A549 (cell line): ENCODE measurements at regions not wholly inside any gene's neighbourhood (a gene's known extent, or its start where the extent isn't known, plus 50 kb on each side); places are given as distances from the start of the nearest gene placed in this dataset.

Source experiments
- ATAC-seq, 2 experiments: fragments of 200-7000 bp in 1 of 2; fragments of >200 bp in 1 of 2; cut with Nextera tagmentation in 1 of 2; cut with Tn5 transposase in 1 of 2; 3 replicates each; pipeline versions ENCODE4 v1.8.0 to v1.9.1; 2018 to 2020; ENCODE audit warnings: mild to moderate bottlenecking in 1 of 2, moderate library complexity in 1 of 2
- CTCF ChIA-PET: fragments of 300-600 bp; sonication (Branson Sonifier 250); formaldehyde crosslinking; extraction: SDS; loops from one replicate; lab custom pipeline; 2021; ENCODE audit warnings: antibody characterized with exemption, inconsistent platforms; lab: Yijun Ruan, JAX
- POLR2A ChIA-PET: fragments of 350-600 bp; formaldehyde crosslinking; extraction: SDS; loops from one replicate; lab custom pipeline; 2021; ENCODE audit warnings: antibody characterized with exemption, inconsistent platforms; lab: Yijun Ruan, JAX
- DNase-seq, 2 experiments: peaks; one replicate each; pipeline versions ENCODE4 v3.0.0 to v3.0.0-alpha.2; 2011 to 2016; ENCODE audit warnings: low read depth in 1 of 2, low spot score in 1 of 2
- FAIRE-seq: peaks from 2 replicates; lab custom pipeline; 2011; peaks lifted over from hg19 to GRCh38; lab: Jason Lieb, UNC
- H3K27ac ChIP-seq, 2 experiments: fragments of >200 bp; sonication (Bioruptor Twin); formaldehyde crosslinking; 3 replicates each; pipeline ENCODE4 v1.5.1; 2016 to 2017
- H3K4me1 ChIP-seq: fragments of >200 bp; sonication (Bioruptor Twin); formaldehyde crosslinking; 3 replicates; pipeline ENCODE4 v1.6.1; 2016
- H3K4me2 ChIP-seq: fragments of >200 bp; sonication (Bioruptor Twin); formaldehyde crosslinking; 3 replicates; pipeline ENCODE4 v1.6.1; 2016
- H3K4me3 ChIP-seq: fragments of >200 bp; sonication (Bioruptor Twin); formaldehyde crosslinking; 3 replicates; pipeline ENCODE4 v1.5.1; 2016
- H3K9me3 ChIP-seq: fragments of >200 bp; sonication (Bioruptor Twin); formaldehyde crosslinking; 3 replicates; pipeline ENCODE4 v1.6.1; 2016
- BHLHE40 ChIP-seq: IDR thresholded peaks from 2 replicates; pipeline ENCODE4 v1.6.1; 2012; ENCODE audit warnings: low read depth, low read length, inconsistent platforms
- CBX8 ChIP-seq: fragments of 200-600 bp; sonication (generic); IDR thresholded peaks from 2 replicates; pipeline ENCODE4 v1.6.1; 2016
- CEBPB ChIP-seq, 2 experiments: fragments of >200 bp in 1 of 2; sonication (Bioruptor Twin) in 1 of 2; formaldehyde crosslinking in 1 of 2; IDR thresholded peaks; 2 replicates each; pipeline ENCODE4 v1.6.1; 2012 to 2016
- EHMT2 ChIP-seq: fragments of 200-600 bp; sonication (generic); IDR thresholded peaks from 2 replicates; pipeline ENCODE4 v1.6.1; 2016; ENCODE audit warnings: antibody characterized with exemption, low read depth, mild to moderate bottlenecking, moderate library complexity
- ESRRA ChIP-seq: fragments of 150-350 bp; IDR thresholded peaks from 2 replicates; pipeline ENCODE4 v1.6.1; 2014; ENCODE audit warnings: mild to moderate bottlenecking, low read length, borderline replicate concordance
- FOSB ChIP-seq: fragments of 250-450 bp; sonication (Bioruptor Pico); IDR thresholded peaks from 2 replicates; pipeline ENCODE4 v1.5.0; 2020; ENCODE audit warnings: mild to moderate bottlenecking, moderate library complexity
- FOXS1 ChIP-seq: fragments of 250-450 bp; sonication (Bioruptor Pico); IDR thresholded peaks from 2 replicates; pipeline ENCODE4 v1.5.0; 2020; ENCODE audit warnings: mild to moderate bottlenecking, moderate library complexity
- GATA3 ChIP-seq: IDR thresholded peaks from 2 replicates; pipeline ENCODE4 v1.6.1; 2012; ENCODE audit warnings: borderline replicate concordance
- HOXB5 ChIP-seq: fragments of 250-450 bp; sonication (Bioruptor Pico); IDR thresholded peaks from 2 replicates; pipeline ENCODE4 v1.5.0; 2020; ENCODE audit warnings: mild to moderate bottlenecking, moderate library complexity
- JUN ChIP-seq, 2 experiments: fragments of >200 bp; sonication (Bioruptor Twin); formaldehyde crosslinking; IDR thresholded peaks; 2 replicates in 1 of 2; 3 replicates in 1 of 2; pipeline ENCODE4 v1.6.1; 2016 to 2017
- MYC ChIP-seq: IDR thresholded peaks from 2 replicates; pipeline ENCODE4 v1.6.1; 2012; ENCODE audit warnings: mild to moderate bottlenecking, inconsistent platforms, low read length, improper control_type of control experiment, borderline replicate concordance
- SMC3 ChIP-seq: fragments of >200 bp; sonication (Bioruptor Twin); formaldehyde crosslinking; IDR thresholded peaks from 3 replicates; pipeline ENCODE4 v1.6.1; 2018; ENCODE audit warnings: inconsistent platforms
- SREBF2 ChIP-seq: fragments of 450-650 bp; IDR thresholded peaks from 2 replicates; pipeline ENCODE4 v1.6.1; 2014; ENCODE audit warnings: mild to moderate bottlenecking, moderate library complexity
- TFCP2L1 ChIP-seq: fragments of 250-450 bp; sonication (Bioruptor Pico); IDR thresholded peaks from 2 replicates; pipeline ENCODE4 v1.5.0; 2021; ENCODE audit warnings: mild to moderate bottlenecking
- ZC3H11A ChIP-seq: fragments of 450-650 bp; IDR thresholded peaks from 2 replicates; pipeline ENCODE4 v1.6.1; 2014; ENCODE audit warnings: antibody characterized with exemption, mild to moderate bottlenecking
- ZNF302 ChIP-seq: fragments of 250-450 bp; sonication (Bioruptor Pico); IDR thresholded peaks from 2 replicates; pipeline ENCODE4 v1.9.0; 2021; ENCODE audit warnings: inconsistent platforms, mild to moderate bottlenecking, moderate library complexity
- WGBS: methylation state at CpG from one replicate; pipeline ENCODE4 v1.1.6; 2017; ENCODE audit errors: missing lambda C conversion rate; 5-methylcytosine and 5-hydroxymethylcytosine counted together
- TF ChIP-seq, protein P1 (sequence below): fragments of 250-450 bp; sonication (Bioruptor Pico); IDR thresholded peaks from 2 replicates; pipeline ENCODE4 v1.5.0; 2021; ENCODE audit warnings: mild to moderate bottlenecking, moderate library complexity, borderline replicate concordance
- TF ChIP-seq, protein P2 (sequence below): fragments of >200 bp; sonication (Bioruptor Twin); formaldehyde crosslinking; IDR thresholded peaks from 3 replicates; pipeline ENCODE4 v1.5.1; 2016
- TF ChIP-seq, protein P3 (sequence below): IDR thresholded peaks from 2 replicates; pipeline ENCODE4 v1.6.1; 2012
- TF ChIP-seq, protein P4 (sequence below): IDR thresholded peaks from 2 replicates; pipeline ENCODE4 v1.6.1; 2012
- TF ChIP-seq, protein P5 (sequence below): IDR thresholded peaks from 2 replicates; pipeline ENCODE4 v1.6.1; 2012; ENCODE audit warnings: low read depth, borderline replicate concordance

DNA sequence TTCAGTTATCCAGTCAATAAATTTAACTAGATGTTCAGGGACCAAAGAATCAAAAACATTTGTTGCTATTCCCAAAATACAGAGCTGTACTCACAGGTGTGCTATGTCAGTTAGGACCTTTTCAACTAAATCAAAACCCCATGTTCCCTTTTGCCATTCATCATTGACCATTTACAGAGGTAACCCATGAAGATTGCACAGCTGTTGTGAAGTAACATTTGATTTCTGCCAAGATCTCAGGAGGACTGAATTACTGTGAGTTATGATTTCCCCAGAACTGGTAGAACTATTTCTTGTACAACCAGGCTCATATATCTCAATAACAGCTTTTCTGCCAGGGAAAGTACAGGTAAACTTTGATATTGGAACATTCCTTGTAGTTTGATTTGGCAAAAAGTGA, 131.1 kb upstream of the FIBIN start:
- no peak for TF ChIP-seq ZNF302
- TF ChIP-seq ESRRA: no peak
- TF ChIP-seq, protein P1, sequence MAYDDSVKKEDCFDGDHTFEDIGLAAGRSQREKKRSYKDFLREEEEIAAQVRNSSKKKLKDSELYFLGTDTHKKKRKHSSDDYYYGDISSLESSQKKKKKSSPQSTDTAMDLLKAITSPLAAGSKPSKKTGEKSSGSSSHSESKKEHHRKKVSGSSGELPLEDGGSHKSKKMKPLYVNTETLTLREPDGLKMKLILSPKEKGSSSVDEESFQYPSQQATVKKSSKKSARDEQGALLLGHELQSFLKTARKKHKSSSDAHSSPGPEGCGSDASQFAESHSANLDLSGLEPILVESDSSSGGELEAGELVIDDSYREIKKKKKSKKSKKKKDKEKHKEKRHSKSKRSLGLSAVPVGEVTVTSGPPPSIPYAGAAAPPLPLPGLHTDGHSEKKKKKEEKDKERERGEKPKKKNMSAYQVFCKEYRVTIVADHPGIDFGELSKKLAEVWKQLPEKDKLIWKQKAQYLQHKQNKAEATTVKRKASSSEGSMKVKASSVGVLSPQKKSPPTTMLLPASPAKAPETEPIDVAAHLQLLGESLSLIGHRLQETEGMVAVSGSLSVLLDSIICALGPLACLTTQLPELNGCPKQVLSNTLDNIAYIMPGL (CRISPR knock-in tag): no peak
- no peak for TF ChIP-seq FOXS1 (CRISPR knock-in tag)
- TF ChIP-seq, protein P2, sequence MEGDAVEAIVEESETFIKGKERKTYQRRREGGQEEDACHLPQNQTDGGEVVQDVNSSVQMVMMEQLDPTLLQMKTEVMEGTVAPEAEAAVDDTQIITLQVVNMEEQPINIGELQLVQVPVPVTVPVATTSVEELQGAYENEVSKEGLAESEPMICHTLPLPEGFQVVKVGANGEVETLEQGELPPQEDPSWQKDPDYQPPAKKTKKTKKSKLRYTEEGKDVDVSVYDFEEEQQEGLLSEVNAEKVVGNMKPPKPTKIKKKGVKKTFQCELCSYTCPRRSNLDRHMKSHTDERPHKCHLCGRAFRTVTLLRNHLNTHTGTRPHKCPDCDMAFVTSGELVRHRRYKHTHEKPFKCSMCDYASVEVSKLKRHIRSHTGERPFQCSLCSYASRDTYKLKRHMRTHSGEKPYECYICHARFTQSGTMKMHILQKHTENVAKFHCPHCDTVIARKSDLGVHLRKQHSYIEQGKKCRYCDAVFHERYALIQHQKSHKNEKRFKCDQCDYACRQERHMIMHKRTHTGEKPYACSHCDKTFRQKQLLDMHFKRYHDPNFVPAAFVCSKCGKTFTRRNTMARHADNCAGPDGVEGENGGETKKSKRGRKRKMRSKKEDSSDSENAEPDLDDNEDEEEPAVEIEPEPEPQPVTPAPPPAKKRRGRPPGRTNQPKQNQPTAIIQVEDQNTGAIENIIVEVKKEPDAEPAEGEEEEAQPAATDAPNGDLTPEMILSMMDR: no peak
- TF ChIP-seq BHLHE40: no peak
- no peak for TF ChIP-seq TFCP2L1
- TF ChIP-seq FOSB (CRISPR knock-in tag): no peak
- TF ChIP-seq, all 56 proteins: peak for 0
- CTCF ChIA-PET: interaction anchor here (0.7 kb wide), 1 partner anchor 774 kb away, joined by 3 read pairs; no protein-coding TSS in a partner anchor
- DNase-seq (no peak), ATAC-seq (no peak), FAIRE-seq (no peak)
- no peak overlapping the region for H3K27ac ChIP-seq
- no peaks in the 10 kb centered on the region for H3K9me3 ChIP-seq
- H3K4me2 ChIP-seq: no peak overlapping the region
- no peaks in the 10 kb centered on the region for H3K4me1 ChIP-seq
- POLR2A ChIA-PET: no interaction called here
- no peak overlapping the region for H3K4me3 ChIP-seq

DNA sequence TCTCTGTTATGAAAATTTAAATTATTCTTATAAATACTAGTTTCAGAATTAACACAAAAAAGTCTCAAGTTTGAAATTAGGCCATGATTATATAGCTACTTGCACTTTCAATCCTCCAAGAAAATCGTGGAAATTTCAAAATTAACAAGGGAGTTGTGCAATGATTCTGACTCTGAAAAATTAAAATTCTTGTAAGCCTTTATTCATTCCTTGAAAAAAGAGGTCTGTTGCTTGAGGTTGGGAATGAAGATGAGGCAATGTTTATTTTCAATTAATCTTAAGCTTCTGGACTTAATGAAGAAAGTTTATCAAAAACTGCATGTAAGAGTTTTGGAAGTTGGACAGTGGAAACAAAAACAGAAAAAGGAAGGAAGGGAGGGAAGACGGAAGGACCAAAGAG, 128.2 kb upstream of the FIBIN start:
- no peak for DNase-seq
- no peak for ATAC-seq
- H3K27ac ChIP-seq: no peak overlapping the region
- FAIRE-seq: no peak
- H3K4me1 ChIP-seq: no peaks in the 10 kb centered on the region
- POLR2A ChIA-PET: no interaction called here
- CTCF ChIA-PET: no interaction called here
- TF ChIP-seq ZNF302: no peak
- TF ChIP-seq ZC3H11A: no peak
- TF ChIP-seq, protein P1 (CRISPR knock-in tag): no peak
- TF ChIP-seq, protein P3, sequence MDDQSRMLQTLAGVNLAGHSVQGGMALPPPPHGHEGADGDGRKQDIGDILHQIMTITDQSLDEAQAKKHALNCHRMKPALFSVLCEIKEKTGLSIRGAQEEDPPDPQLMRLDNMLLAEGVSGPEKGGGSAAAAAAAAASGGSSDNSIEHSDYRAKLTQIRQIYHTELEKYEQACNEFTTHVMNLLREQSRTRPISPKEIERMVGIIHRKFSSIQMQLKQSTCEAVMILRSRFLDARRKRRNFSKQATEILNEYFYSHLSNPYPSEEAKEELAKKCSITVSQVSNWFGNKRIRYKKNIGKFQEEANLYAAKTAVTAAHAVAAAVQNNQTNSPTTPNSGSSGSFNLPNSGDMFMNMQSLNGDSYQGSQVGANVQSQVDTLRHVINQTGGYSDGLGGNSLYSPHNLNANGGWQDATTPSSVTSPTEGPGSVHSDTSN: no peak
- TF ChIP-seq CBX8: no peak
- TF ChIP-seq TFCP2L1: no peak
- TF ChIP-seq CEBPB (IDR thresholded peaks at IDR 0.05): no peak
- no peak for TF ChIP-seq FOSB (CRISPR knock-in tag)
- no peak for TF ChIP-seq FOXS1 (CRISPR knock-in tag)
- no peak for TF ChIP-seq JUN (IDR thresholded peaks at IDR 0.05)
- TF ChIP-seq SREBF2: no peak
- TF ChIP-seq, protein P4, sequence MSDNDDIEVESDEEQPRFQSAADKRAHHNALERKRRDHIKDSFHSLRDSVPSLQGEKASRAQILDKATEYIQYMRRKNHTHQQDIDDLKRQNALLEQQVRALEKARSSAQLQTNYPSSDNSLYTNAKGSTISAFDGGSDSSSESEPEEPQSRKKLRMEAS: no peak
- no peak for TF ChIP-seq HOXB5 (CRISPR knock-in tag)
- TF ChIP-seq SMC3: no peak
- TF ChIP-seq MYC: no peak
- no peak for TF ChIP-seq EHMT2
- TF ChIP-seq, protein P5, sequence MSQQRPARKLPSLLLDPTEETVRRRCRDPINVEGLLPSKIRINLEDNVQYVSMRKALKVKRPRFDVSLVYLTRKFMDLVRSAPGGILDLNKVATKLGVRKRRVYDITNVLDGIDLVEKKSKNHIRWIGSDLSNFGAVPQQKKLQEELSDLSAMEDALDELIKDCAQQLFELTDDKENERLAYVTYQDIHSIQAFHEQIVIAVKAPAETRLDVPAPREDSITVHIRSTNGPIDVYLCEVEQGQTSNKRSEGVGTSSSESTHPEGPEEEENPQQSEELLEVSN: no peak
- no peak for TF ChIP-seq GATA3
- H3K4me3 ChIP-seq: no peak overlapping the region
- no peak overlapping the region for H3K4me2 ChIP-seq
- H3K9me3 ChIP-seq: no peaks in the 10 kb centered on the region
- 37% methylated on average over 2 of the region's 2 CpGs for WGBS
